ENCODE measurements at regions not wholly inside any gene's neighbourhood (a gene's known extent, or its start where the extent isn't known, plus 50 kb on each side); places are given as distances from the start of the nearest gene placed in this dataset.

DNA sequence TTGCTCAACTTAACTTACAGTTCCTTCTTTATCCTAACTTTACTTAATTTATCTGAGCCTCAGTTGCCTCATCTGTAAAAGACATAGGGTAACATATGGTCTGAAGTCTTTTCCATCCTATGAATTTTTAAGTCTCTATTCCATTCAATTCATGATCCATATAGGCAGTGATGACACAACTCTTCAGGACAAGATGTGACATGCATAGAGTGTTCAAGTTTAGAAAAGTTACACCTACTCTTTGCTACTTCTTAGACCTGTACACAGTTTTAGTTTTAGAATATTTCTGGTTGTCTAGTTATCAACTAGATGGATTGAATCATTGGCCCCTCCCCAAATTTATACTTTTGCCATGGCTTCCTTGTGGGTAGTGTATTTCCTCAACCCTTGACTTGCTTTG lies 50.7 kb upstream of the ELL2 start:
- Histone ChIP-seq H3K4me3 (ENCODE audit: low read depth, low read length, poor library complexity, severe bottlenecking) (no peak overlapping the region), H3K36me3 (ENCODE audit: insufficient read depth, low read length) (no peaks in the 10 kb centered on the region), H2AFZ (ENCODE audit: low read length) (no peak overlapping the region), H3K4me2 (ENCODE audit: low read length) (no peak overlapping the region), H3K9me2 (ENCODE audit: low read depth, low read length) (no peaks in the 10 kb centered on the region), H3F3A (ENCODE audit: insufficient read depth, low read length) (no peaks in the 10 kb centered on the region), H3K9ac (ENCODE audit: low read length) (no peak overlapping the region), H3K4me1 (ENCODE audit: insufficient read depth, low read length, severe bottlenecking) (no peaks in the 10 kb centered on the region), H3K27ac (ENCODE audit: low read depth, low read length, poor library complexity, severe bottlenecking) (no peak overlapping the region), H4K20me1 (ENCODE audit: insufficient read depth, low read length) (no peaks in the 10 kb centered on the region), H3K79me2 (ENCODE audit: insufficient read depth, low read length) (no peaks in the 10 kb centered on the region), H3K9me3 (ENCODE audit: low read length) (no peaks in the 10 kb centered on the region), H3K27me3 (ENCODE audit: insufficient read depth, low read length) (no peaks in the 10 kb centered on the region)
- no peak for TF ChIP-seq EZH2 (IDR thresholded peaks at IDR 0.05; ENCODE audit: borderline replicate concordance, low read length)
- TF ChIP-seq, protein P1, sequence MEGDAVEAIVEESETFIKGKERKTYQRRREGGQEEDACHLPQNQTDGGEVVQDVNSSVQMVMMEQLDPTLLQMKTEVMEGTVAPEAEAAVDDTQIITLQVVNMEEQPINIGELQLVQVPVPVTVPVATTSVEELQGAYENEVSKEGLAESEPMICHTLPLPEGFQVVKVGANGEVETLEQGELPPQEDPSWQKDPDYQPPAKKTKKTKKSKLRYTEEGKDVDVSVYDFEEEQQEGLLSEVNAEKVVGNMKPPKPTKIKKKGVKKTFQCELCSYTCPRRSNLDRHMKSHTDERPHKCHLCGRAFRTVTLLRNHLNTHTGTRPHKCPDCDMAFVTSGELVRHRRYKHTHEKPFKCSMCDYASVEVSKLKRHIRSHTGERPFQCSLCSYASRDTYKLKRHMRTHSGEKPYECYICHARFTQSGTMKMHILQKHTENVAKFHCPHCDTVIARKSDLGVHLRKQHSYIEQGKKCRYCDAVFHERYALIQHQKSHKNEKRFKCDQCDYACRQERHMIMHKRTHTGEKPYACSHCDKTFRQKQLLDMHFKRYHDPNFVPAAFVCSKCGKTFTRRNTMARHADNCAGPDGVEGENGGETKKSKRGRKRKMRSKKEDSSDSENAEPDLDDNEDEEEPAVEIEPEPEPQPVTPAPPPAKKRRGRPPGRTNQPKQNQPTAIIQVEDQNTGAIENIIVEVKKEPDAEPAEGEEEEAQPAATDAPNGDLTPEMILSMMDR (IDR thresholded peaks at IDR 0.05; ENCODE audit: low read length): no peak
